ENCODE measurements at regions not wholly inside any gene's neighbourhood (a gene's known extent, or its start where the extent isn't known, plus 50 kb on each side); places are given as distances from the start of the nearest gene placed in this dataset.

DNA sequence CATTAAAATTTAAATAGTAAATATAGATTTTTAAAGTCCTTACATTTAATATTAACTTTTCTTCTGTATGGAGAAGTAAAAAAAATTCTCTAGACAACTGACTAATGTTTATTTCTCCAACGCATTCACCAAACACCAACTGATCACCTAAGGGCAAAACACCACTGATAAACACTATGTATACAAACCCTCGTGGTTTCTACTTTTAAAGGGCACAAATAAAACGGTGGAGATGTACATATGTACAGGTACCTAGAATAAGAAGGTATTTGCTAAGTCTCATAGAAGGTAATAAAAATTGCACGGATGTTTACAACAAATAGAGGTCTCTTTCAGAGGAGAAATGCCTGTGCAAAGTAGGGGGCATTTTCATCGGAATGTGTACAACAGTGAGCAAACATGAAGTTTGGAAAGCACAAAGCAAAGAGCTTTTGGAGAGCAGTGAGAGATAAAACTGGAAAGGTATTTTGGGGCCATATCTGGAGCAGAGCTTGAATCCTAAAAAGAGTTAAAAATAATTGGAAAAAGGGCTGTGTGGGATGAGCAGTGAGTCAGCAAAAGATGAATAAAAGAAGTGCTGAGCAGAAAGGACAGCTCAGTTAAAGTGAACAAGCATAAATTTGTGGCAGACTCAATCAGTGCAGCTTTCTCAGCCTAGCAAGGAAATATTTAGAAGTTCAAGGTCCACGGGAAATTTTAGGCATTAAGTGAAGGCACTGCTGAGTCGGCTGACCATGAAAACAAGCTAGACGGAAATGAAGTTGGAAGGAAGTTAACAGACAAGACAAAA, 160.0 kb downstream of the TMEM161B start:
- TF ChIP-seq, protein P1, sequence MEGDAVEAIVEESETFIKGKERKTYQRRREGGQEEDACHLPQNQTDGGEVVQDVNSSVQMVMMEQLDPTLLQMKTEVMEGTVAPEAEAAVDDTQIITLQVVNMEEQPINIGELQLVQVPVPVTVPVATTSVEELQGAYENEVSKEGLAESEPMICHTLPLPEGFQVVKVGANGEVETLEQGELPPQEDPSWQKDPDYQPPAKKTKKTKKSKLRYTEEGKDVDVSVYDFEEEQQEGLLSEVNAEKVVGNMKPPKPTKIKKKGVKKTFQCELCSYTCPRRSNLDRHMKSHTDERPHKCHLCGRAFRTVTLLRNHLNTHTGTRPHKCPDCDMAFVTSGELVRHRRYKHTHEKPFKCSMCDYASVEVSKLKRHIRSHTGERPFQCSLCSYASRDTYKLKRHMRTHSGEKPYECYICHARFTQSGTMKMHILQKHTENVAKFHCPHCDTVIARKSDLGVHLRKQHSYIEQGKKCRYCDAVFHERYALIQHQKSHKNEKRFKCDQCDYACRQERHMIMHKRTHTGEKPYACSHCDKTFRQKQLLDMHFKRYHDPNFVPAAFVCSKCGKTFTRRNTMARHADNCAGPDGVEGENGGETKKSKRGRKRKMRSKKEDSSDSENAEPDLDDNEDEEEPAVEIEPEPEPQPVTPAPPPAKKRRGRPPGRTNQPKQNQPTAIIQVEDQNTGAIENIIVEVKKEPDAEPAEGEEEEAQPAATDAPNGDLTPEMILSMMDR (IDR thresholded peaks at IDR 0.05), result no peak
- no peak overlapping the region for H3K4me3 ChIP-seq
- H3K27ac ChIP-seq, result no peak overlapping the region
- no peaks in the 10 kb centered on the region for H3K27me3 ChIP-seq
- H3K36me3 ChIP-seq, result no peaks in the 10 kb centered on the region
- H3K9me3 ChIP-seq, result no peaks in the 10 kb centered on the region
- H3K4me1 ChIP-seq, result no peaks in the 10 kb centered on the region
- intact Hi-C loops (cut with DNase I), result no loop called here
- no peak for DNase-seq (ENCODE audit: low spot score in 2 of 2)

DNA sequence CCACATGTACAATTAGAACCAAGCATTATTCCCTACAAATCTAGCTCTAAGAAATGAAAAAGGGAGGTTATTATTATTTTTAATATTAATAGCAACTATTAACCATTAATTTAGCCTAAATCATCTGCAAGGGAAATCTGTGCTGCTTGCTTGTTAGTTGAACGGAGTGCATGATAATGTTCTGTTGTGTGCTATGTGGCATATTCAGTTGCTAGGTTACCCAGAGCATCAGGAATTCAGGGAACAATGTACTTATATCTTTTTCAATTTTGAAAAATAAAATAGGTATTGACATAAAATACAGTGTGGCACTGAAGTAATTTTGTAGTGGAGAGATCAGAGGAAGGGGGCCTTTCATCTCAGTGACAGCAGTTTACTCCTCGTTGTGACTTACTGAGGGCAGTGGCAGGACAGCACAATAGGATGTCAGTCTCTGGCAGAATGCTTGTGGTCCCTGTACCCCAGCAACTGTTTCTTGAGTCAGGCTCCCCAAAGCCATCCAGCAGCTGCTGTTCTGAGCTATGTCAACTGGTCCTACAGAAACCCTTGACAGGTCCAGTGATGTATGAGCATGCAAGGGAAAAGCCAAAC, 173.6 kb downstream of the TMEM161B start:
- Histone ChIP-seq H3K27ac (no peak overlapping the region), H3K4me3 (no peak overlapping the region), H3K9me3 (no peaks in the 10 kb centered on the region), H3K27me3 (no peaks in the 10 kb centered on the region), H3K4me1 (no peaks in the 10 kb centered on the region), H3K36me3 (no peaks in the 10 kb centered on the region)
- TF ChIP-seq, protein P1 (IDR thresholded peaks at IDR 0.05), result no peak
- intact Hi-C loops (cut with DNase I), result no loop called here
- no peak for DNase-seq (ENCODE audit: low spot score in 2 of 2)

DNA sequence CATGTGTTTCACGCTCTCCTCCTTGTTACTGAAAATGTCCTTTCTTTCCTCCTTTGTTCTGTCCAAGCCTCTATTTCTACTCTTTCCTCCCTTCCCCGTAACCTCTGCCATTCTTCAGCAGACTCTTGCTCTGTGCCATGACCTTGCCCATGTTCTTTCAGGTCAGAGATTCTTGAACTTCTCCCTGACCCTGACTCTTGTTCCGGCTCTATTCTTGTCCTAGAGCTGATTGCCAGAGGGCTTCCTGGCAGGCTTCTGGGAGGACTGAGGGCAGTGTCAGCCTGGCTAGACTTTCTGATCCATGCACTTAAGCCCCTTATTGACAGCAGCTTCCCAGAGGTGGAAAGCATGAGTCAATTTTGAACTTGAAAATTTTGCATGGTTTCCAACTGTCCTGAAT, 174.2 kb downstream of the TMEM161B start:
- intact Hi-C loops (cut with DNase I), result no loop called here
- H3K27me3 ChIP-seq, result no peaks in the 10 kb centered on the region
- H3K27ac ChIP-seq, result no peak overlapping the region
- H3K4me3 ChIP-seq, result no peak overlapping the region
- H3K4me1 ChIP-seq, result no peaks in the 10 kb centered on the region
- no peaks in the 10 kb centered on the region for H3K36me3 ChIP-seq
- TF ChIP-seq, protein P1 (IDR thresholded peaks at IDR 0.05), result no peak
- DNase-seq (ENCODE audit: low spot score in 2 of 2), result no peak
- H3K9me3 ChIP-seq, result no peaks in the 10 kb centered on the region

DNA sequence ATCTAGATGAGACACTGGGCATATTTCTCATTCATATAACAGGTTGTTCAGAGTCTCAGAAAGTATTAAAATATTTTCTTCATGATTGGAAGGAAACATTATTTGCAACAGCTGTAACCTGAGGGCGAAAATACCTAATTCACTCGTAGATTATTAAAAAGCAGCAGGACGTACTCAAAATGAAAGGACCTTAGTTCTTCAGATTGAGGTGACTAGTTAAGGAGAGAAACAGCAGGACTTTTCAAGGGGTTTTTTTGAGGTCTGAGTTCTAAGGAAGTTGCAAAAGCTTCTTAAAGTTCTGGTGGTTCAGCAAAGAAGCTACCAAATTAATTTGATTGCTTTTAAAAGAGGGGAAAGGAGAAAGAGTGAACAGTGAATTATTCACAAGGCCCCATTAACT, 174.9 kb downstream of the TMEM161B start:
- DNase-seq (ENCODE audit: low spot score in 2 of 2), result no peak
- Histone ChIP-seq H3K27ac (no peak overlapping the region), H3K4me3 (no peak overlapping the region), H3K9me3 (no peaks in the 10 kb centered on the region), H3K36me3 (no peaks in the 10 kb centered on the region), H3K27me3 (no peaks in the 10 kb centered on the region), H3K4me1 (no peaks in the 10 kb centered on the region)
- TF ChIP-seq, protein P1 (IDR thresholded peaks at IDR 0.05), result no peak
- intact Hi-C loops (cut with DNase I), result no loop called here

DNA sequence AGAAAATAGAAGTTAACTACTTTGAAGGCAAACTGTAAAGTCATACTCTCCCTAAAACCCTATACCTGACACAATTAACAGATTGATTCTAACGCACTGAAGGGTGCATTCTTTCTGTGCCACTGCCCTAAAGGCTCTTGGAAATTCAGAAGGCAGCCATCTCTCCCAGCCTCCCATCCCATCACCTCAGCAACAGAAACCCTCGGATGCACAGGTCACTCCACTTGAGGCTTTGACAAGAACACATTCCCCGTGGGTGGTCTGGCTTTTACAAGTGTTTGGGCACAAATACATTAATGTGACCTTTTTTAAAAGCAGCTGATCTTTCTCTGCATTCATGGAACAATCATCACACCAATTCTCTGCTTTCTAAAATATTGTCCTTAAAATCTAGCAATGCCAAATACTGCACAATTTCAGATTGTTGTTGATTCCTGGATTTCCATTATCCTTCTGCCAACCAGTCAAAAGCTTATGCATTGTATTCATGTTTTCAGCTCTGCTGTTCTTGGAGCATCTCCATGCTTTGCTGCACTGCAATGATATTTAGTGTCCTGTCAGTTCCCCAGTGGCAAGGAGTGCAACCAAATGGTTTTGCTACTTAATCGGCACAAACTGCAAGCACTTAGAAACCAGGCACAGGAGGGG, 175.6 kb downstream of the TMEM161B start:
- no peak overlapping the region for H3K27ac ChIP-seq
- intact Hi-C loops (cut with DNase I), result no loop called here
- H3K4me3 ChIP-seq, result no peak overlapping the region
- H3K27me3 ChIP-seq, result no peaks in the 10 kb centered on the region
- no peaks in the 10 kb centered on the region for H3K4me1 ChIP-seq
- DNase-seq (ENCODE audit: low spot score in 2 of 2), result no peak
- TF ChIP-seq, protein P1 (IDR thresholded peaks at IDR 0.05), result no peak
- no peaks in the 10 kb centered on the region for H3K36me3 ChIP-seq
- H3K9me3 ChIP-seq, result no peaks in the 10 kb centered on the region

All from ascending aorta (tissue), 2 donors.